22Rv1 (cell line): ENCODE measurements at regions not wholly inside any gene's neighbourhood (a gene's known extent, or its start where the extent isn't known, plus 50 kb on each side); places are given as distances from the start of the nearest gene placed in this dataset.

Source experiments
- ZFX ChIP-seq: fragments of 450-650 bp; IDR thresholded peaks from 2 replicates; pipeline ENCODE4 v1.6.1; 2017; ENCODE audit warnings: antibody characterized with exemption, borderline replicate concordance
- TF ChIP-seq, protein P1 (sequence below): fragments of 450-650 bp; IDR thresholded peaks from 2 replicates; pipeline ENCODE4 v1.5.1; 2017; ENCODE audit warnings: mild to moderate bottlenecking

DNA sequence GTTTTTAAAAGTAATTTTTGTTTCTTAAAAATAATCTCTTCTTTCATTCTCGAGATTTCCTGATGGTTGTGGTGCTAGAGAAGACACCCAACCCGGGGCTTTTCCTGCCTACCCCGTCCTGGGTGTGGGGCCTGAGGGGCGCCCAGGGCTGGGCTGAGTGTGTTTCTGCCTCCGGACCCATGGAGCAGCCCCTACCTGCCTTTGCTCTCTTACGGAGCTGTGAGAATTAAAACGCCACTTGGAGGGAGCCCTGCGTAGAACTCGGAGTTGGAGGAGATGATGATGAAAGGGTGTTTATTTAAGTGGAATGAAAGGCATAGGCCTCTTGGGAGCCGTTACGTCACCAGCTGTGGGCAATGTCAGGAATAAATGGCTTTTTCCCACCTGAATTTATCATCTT lies 261.8 kb upstream of the SHH start:
- TF ChIP-seq, protein P1, sequence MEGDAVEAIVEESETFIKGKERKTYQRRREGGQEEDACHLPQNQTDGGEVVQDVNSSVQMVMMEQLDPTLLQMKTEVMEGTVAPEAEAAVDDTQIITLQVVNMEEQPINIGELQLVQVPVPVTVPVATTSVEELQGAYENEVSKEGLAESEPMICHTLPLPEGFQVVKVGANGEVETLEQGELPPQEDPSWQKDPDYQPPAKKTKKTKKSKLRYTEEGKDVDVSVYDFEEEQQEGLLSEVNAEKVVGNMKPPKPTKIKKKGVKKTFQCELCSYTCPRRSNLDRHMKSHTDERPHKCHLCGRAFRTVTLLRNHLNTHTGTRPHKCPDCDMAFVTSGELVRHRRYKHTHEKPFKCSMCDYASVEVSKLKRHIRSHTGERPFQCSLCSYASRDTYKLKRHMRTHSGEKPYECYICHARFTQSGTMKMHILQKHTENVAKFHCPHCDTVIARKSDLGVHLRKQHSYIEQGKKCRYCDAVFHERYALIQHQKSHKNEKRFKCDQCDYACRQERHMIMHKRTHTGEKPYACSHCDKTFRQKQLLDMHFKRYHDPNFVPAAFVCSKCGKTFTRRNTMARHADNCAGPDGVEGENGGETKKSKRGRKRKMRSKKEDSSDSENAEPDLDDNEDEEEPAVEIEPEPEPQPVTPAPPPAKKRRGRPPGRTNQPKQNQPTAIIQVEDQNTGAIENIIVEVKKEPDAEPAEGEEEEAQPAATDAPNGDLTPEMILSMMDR: no peak
- TF ChIP-seq ZFX: no peak
